Thoracic aorta (tissue), 2 donors: ENCODE measurements at regions not wholly inside any gene's neighbourhood (a gene's known extent, or its start where the extent isn't known, plus 50 kb on each side); places are given as distances from the start of the nearest gene placed in this dataset.

Experiments used
- ATAC-seq: fragments of 150-250 bp; one replicate; pipeline ENCODE4 v1.8.0; 2017; ENCODE audit warnings: low read depth; ENCODE audit not compliant: insufficient number of reproducible peaks, low FRiP score
- DNase-seq: peaks from one replicate; pipeline ENCODE4 v3.0.0-alpha.2; 2020; ENCODE audit warnings: low spot score
- H3K27ac ChIP-seq, 2 donors: fragments of 200-600 bp; sonication (generic); 1 replicate in 1 of 2; 2 replicates in 1 of 2; pipeline ENCODE4 v1.5.1; 2016; ENCODE audit warnings: mild to moderate bottlenecking in 2 of 2, moderate library complexity in 2 of 2
- H3K27me3 ChIP-seq: fragments of 200-600 bp; sonication (generic); replicated peaks from 2 replicates; pipeline ENCODE4 v1.6.0; 2016; ENCODE audit warnings: mild to moderate bottlenecking; ENCODE audit not compliant: insufficient read depth
- H3K36me3 ChIP-seq: fragments of 200-600 bp; sonication (generic); one replicate; pipeline ENCODE4 v1.5.1; 2016
- H3K4me1 ChIP-seq, 2 donors: fragments of 200-600 bp; sonication (generic); 1 replicate in 1 of 2; 2 replicates in 1 of 2; pipeline versions ENCODE4 v1.5.1 to v1.6.0; 2016; ENCODE audit warnings: low read depth in 2 of 2, mild to moderate bottlenecking in 1 of 2; ENCODE audit not compliant: control insufficient read depth in 1 of 2
- H3K4me3 ChIP-seq: fragments of 200-600 bp; sonication (generic); 2 replicates; pipeline ENCODE4 v1.5.1; 2016; ENCODE audit warnings: mild to moderate bottlenecking
- H3K9me3 ChIP-seq: fragments of 200-600 bp; sonication (generic); 2 replicates; pipeline ENCODE4 v1.5.1; 2016
- CTCF ChIP-seq: fragments of 200-600 bp; sonication (generic); IDR thresholded peaks from one replicate; pipeline ENCODE4 v1.5.1; 2019; ENCODE audit warnings: antibody characterized with exemption

- Histone ChIP-seq H3K36me3 (no peaks in the 10 kb centered on the region), H3K4me1 (peaks cover 15 to 63% of the 10 kb centered on the region in 2 donors), H3K27ac (peak overlapping the region; percentile 56 to 69), H3K9me3 (no peaks in the 10 kb centered on the region), H3K4me3 (no peak overlapping the region), H3K27me3 (no peaks in the 10 kb centered on the region)
- TF ChIP-seq CTCF, result no peak
- DNase-seq (no peak), ATAC-seq (no peak)
Measured at GRCh38 chr13:97116754-97117153, 105.4 kb upstream of the MBNL2 start.

GRCh38 chr13:97117388-97117910, 104.7 kb upstream of the MBNL2 start:
- no peak for TF ChIP-seq CTCF
- no peaks in the 10 kb centered on the region for H3K27me3 ChIP-seq
- H3K9me3 ChIP-seq, result no peaks in the 10 kb centered on the region
- H3K4me1 ChIP-seq, result peaks cover 14 to 63% of the 10 kb centered on the region in 2 donors
- ATAC-seq (no peak), DNase-seq (no peak)
- no peak overlapping the region for H3K27ac ChIP-seq
- H3K4me3 ChIP-seq, result no peak overlapping the region
- no peaks in the 10 kb centered on the region for H3K36me3 ChIP-seq

DNA sequence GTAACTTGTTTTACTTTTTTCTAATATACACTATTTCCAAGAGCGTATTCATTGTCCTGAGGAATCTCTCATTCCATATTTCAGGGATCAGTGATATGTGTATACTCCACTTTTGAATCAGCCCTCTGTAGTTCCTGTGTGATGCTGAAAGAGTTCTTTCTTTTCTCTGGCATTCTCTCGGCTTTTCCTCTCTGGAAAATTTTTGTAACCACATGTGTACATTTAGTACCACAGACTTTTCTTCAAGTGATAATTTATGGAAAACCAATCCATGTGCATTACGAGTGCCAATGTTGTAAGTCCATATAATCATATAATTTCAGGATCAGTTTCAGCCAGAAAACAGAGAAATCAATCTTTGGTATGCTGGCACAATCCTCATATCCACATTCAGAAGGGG, 102.2 kb upstream of the MBNL2 start:
- TF ChIP-seq CTCF, result no peak
- Histone ChIP-seq H3K36me3 (no peaks in the 10 kb centered on the region), H3K9me3 (no peaks in the 10 kb centered on the region), H3K27me3 (no peaks in the 10 kb centered on the region), H3K4me3 (no peak overlapping the region), H3K27ac (no peak overlapping the region), H3K4me1 (peaks cover 11 to 43% of the 10 kb centered on the region in 2 donors)
- ATAC-seq (no peak), DNase-seq (no peak)

DNA sequence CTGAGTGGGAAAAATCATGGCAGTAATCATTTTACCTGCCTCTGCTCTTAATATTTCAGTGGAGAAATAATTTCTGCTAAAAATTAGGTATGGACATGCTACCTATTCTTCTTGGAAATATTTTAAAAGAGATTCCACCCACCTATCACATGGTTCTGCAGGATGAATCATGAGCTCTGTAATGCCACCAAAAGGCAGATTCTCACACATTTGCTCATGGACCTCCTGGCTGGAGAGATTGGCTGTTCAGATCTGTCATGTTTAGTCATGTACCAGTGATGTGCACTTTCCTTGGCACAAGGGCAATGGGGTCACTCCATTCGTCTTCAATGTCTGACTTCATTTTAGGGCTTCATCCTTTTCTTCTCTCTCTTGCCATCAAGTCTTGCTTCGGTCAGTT, 101.8 kb upstream of the MBNL2 start:
- TF ChIP-seq CTCF, result no peak
- Histone ChIP-seq H3K27ac (no peak overlapping the region), H3K9me3 (no peaks in the 10 kb centered on the region), H3K36me3 (no peaks in the 10 kb centered on the region), H3K27me3 (no peaks in the 10 kb centered on the region), H3K4me3 (no peak overlapping the region), H3K4me1 (peaks cover 11 to 42% of the 10 kb centered on the region in 2 donors)
- ATAC-seq (no peak), DNase-seq (no peak)

GRCh38 chr13:97120976-97121375, 101.2 kb upstream of the MBNL2 start:
- Histone ChIP-seq H3K4me3 (no peak overlapping the region), H3K4me1 (peaks cover 8 to 42% of the 10 kb centered on the region in 2 donors), H3K27ac (no peak overlapping the region), H3K36me3 (no peaks in the 10 kb centered on the region), H3K9me3 (no peaks in the 10 kb centered on the region), H3K27me3 (no peaks in the 10 kb centered on the region)
- TF ChIP-seq CTCF, result no peak
- no peak for DNase-seq
- no peak for ATAC-seq
